OCI-M2 (cell line): ENCODE measurements at regions not wholly inside any gene's neighbourhood (a gene's known extent, or its start where the extent isn't known, plus 50 kb on each side); places are given as distances from the start of the nearest gene placed in this dataset.
"Not testable (repeated sequence)": the region's sequence is repeated elsewhere in the genome, so short reads cannot be mapped to it uniquely, and the experiment has no call there.

Experiments used
- DNase-seq: peaks from one replicate; lab custom pipeline; 2025; ENCODE audit not compliant: unreplicated experiment; lab: John Stamatoyannopoulos, UW

GRCh38 chr4:188649635-188650034, 510.4 kb downstream of the TRIML1 start:
- DNase-seq = no peak

- no peak for DNase-seq
Measured at GRCh38 chr4:188650516-188650915, 511.3 kb downstream of the TRIML1 start.

DNA sequence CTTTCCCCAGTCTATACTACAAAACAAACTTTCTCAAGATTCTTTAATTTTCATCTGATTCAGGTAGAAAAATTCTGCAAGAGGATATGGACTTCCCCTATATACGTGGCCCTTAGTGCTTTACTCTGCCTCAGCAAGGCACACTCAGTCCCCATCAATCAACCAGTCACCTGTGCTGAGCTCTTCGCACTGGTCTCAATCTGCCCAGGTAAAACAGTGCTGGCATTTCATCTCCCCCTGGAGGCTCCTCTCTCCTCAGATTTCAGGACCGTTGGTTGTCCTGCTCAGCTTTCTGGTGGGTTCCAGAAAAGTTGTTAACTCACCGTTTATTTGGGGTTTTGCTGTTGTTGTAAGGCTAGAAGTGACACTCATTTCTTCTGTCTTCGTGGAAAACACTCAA, 518.1 kb downstream of the TRIML1 start:
- no peak for DNase-seq

- no peak for DNase-seq
Measured at GRCh38 chr4:188658958-188659522, 519.8 kb downstream of the TRIML1 start.

DNA sequence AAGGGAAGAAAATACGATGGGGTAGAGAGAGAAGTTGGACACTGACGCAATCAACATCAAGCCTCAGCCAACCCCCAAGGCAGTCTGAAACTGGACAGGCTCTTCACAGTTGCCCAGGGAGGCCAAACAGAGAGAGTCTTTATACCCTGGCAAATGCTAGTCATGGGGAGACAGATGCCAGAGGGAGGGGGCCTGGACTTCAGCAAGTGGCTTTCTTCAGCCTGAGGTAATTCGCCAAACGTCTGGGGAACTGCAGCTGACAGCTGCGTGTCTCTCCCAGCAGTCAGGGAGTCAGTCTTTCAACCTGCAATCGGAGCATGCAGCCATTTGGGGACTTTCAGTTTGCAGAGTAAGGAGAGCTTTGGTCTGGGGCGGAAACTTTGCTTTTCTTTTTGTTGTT, 521.6 kb downstream of the TRIML1 start:
- no peak for DNase-seq

DNA sequence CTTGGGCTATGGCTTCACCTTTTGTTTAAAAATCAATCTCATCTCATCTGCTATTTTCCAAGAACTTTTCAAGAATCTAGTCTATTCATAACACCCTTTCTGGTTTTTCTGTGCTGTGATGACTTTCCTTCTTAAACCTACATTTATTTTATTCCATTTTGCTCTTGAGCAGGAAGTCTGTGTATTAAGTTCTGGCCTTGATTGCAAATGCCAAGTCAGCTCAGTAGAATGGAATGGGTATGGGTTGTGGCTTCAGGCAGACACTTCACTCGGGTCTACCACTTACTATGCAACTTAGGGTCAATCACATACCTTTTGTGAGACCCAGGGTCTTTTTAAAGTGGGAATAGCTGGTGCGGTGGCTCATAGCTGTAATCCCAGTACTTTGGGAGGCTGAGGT, 522.3 kb downstream of the TRIML1 start:
- no peak for DNase-seq

DNA sequence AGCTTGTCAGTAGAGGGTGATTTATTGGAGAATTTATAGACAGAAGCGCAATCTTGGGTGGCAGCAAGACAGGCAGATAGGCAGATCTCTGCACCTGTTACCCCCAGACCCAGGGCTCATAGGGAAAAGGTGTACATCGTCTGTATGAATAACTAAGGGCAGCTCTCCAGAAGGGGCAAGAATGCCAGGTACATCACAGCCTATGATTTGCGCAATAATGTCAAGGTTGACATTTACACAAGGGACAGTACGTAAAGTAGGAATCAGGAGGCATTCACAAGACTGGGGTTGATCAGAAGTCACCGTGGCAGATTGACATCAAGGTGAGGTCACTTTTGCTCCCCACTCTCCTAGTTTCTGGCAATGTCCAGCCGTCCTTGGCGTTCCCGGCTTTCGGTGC, 524.1 kb downstream of the TRIML1 start:
- DNase-seq = no peak

DNA sequence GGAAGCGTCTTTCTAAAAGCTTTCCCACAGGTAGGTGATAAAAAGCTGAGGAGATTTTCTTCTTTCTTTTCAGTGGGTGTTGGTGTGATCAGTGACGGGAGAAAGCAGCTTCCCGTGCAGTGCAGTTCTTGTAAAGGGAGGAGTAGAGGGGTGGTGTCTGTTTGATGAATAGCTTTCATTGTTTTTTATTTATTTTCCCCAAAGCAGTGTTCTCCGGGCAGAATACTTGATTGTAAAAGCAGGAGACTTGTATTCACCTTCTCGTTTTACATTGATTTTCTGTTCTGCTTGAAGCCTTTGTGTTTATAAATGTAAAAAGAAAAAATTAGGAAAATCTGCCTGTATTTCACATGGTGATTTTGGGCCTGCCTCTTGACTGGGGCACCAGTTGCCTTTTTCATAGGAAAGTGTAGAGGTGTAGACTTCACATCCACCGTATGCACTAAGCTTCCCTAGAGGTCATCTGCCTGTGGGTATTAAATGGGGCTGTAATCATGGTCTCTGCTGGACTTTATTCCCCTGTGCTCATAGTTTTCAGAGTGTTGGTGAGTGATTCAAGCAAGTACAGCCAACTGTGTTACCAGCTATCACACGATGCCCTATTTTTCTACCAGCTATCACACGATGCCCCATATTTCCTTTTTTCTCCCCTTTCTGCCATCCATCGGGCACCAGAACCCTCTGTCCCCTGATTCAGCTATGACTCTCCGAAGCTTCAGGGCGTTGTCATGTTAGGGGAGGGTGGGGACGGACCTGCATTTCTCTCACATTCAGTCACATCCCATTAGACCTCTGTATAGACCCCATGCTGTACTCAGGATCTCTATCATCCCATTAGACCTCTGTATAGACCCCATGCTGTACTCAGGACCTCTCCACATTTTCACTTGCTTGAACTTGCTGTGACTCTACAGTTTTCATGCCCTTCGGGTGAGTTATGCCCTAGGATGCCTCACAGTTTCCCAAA, 526.5 kb downstream of the TRIML1 start:
- no peak for DNase-seq

DNA sequence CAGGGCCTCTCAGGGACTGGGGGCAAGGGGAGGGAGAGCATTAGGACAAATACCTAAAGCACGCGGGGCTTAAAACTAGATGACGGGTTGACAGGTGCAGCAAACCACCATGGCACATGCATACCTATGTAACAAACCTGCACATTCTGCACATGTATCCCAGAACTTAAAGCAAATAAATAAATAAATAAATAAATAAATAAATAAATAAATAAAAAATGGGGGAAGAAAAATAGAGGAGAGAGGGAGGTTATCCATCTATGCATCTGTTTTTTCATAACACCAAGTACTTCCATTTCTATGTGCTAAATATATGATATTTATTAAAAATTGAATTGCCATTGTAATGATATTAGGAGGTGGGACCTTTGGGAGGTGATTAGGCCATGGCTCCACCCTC, 539.5 kb downstream of the TRIML1 start:
- not testable (repeated sequence) for DNase-seq

GRCh38 chr4:188680004-188680666, 540.9 kb downstream of the TRIML1 start:
- no peak for DNase-seq

DNA sequence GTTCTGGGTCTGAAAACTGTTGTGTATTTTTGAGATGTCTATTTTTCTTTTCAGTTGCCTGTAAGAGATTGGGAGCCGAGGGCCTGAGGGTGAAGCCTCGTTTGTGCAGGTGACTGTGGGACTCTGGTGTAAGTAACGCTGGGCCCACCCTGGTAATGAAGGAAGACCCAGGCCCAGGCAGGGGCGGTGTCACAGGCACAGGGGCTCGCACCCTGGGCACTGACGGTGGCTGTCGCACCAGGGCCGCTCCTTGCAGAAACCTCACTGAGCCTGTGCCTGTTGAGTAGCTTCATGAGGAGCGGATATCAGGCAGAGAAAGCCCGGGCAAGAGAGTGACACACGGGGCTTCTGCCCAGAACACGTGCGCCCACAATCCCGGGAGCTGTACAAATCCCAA, 541.4 kb downstream of the TRIML1 start:
- DNase-seq = no peak

DNA sequence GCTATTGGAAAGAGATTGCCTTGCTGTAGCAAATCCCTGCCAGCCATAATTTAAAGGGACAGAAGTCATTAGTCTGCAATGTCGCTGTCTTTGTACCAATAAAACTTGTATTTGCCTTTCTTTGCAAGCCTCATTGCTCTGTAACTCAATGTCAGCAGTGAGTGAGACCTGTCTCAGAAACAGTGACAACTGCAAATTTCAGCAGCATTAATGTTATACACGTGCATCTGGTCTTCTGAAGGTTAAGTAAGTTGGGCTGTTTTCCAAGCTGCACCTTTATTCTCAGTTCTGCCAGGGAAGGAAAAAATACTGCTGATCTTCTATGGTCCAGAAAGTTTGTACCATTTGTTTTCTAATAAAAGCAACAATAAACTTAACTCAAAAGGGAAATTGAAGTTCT, 543.1 kb downstream of the TRIML1 start:
- no peak for DNase-seq

DNA sequence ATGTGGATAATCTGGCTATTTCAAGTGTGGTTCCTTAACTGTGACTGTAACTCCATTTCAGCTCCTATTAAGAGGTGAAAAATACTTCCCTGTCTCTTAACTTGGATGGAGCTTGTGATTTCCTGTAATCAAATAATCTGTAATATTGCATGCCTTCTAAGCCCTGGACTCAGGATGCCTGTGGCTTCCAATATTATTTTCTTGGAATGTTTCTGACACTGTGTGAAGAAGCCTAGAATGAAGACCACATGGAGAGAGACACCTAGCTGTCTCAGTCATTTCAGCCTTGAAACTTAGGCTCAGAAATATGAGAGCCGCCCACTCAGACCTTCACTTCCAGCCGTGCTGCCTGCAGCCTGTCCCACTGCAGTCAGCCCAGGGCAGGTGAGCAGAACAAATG, 544.3 kb downstream of the TRIML1 start:
- no peak for DNase-seq

DNA sequence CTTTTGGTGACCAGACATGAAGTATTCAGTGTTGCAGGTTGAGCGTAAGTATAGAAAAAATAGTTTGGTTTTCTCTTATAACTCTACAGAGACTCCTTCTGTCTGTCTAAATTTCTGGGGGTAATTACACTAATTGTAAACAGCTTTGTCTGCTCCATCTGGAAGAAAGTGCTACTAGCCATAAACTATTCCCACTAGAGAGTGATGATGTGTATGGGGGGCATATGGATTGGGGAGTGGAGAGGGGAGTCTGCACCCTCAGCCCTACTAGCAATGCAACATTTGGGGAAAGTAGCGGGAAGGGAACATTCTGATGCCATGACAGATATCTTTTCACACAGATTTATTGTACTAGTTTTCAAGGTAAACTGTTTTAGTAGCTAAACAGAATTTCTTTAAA, 549.7 kb downstream of the TRIML1 start:
- DNase-seq = no peak

DNA sequence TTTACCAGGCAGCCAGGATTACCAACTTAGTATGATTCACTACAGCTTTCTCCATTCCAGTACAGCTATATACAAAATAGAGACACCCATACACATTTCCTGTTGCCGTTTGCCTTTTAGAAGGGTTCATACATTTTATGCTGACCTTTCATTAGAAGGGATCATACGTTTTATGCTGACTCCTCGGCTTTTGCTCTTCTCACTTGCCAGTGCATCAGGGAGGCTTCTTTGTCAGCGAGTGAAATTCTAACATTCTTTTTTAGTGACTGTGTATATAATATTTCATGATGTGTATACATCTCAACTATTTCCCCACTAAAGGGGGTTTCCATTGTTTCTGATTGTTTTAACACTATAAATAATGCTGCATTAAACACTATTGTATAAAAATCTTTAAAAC, 552.6 kb downstream of the TRIML1 start:
- no peak for DNase-seq

DNA sequence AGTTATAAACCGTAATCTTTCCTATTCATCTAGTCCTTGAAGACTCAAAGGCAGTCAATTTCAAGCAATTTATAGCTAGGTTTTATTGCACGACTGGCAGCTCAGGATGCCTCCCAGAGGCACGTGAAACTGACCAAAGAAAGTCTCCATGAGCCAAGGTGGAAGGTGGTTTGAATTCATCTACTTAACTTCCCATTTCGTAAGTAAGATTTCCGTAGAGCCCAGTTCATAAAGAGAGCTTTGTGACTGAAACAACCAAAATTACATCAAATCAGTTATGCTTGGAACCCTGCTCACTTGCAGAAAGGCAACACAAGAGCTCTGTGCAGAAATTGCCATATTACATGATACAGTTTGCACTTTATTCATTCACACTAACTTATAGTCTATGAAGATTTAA, 556.0 kb downstream of the TRIML1 start:
- no peak for DNase-seq

- no peak for DNase-seq
Measured at GRCh38 chr4:188697243-188697642, 558.0 kb downstream of the TRIML1 start.

DNA sequence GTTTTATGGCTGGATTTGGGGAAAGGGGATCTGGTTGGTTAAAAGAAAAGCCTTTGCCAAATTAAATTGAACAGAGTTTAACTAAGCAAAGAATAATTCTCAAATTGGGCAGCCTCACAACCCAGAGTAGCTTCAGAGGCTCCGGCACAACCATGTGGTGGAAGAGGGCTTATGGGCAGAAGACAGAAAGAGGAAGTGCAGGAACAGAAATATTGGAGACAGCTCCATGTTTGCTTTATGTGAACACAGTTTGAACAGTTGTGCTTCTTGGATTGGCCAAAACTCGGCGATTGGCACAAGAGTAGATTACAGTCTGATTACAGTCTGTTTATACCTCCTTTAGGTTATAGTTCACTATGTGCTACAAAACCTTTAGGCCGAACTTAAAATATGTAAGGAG, 562.7 kb downstream of the TRIML1 start:
- DNase-seq = no peak

- DNase-seq = no peak
Measured at GRCh38 chr4:188704288-188704687, 565.0 kb downstream of the TRIML1 start.

GRCh38 chr4:188707036-188707435, 567.8 kb downstream of the TRIML1 start:
- DNase-seq = no peak

- no peak for DNase-seq
Measured at GRCh38 chr4:188714501-188714900, 575.3 kb downstream of the TRIML1 start.

DNA sequence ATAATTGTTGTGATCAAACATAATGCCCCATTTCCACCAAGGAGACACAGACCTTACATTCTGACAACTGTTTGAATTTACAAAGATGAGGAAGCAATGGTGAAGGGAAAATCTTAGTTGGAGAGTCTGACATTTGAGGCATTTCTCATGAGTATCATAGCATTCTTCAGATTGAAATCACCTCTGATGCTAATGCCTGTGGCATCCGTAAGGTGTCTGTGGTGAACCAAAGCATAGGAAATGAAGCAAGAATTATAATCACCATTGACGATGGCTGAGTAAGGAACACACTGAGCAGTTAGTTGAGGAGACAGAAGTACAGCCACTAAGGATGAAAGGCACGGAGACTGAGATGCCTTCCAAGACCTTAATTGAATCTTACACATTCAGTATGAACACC, 575.7 kb downstream of the TRIML1 start:
- DNase-seq = no peak
